C4-2B (cell line): ENCODE measurements at regions not wholly inside any gene's neighbourhood (a gene's known extent, or its start where the extent isn't known, plus 50 kb on each side); places are given as distances from the start of the nearest gene placed in this dataset.

ENCODE experiments used
- H3K27ac ChIP-seq: fragments of 450-650 bp; 2 replicates; pipeline ENCODE4 v1.5.1; 2017
- ZFX ChIP-seq: fragments of 450-650 bp; IDR thresholded peaks from 2 replicates; pipeline ENCODE4 v1.6.1; 2017
- TF ChIP-seq, protein P1 (sequence below): fragments of 450-650 bp; conservative IDR thresholded peaks from 2 replicates; pipeline ENCODE4 v1.5.1; 2017; ENCODE audit warnings: mild to moderate bottlenecking

DNA sequence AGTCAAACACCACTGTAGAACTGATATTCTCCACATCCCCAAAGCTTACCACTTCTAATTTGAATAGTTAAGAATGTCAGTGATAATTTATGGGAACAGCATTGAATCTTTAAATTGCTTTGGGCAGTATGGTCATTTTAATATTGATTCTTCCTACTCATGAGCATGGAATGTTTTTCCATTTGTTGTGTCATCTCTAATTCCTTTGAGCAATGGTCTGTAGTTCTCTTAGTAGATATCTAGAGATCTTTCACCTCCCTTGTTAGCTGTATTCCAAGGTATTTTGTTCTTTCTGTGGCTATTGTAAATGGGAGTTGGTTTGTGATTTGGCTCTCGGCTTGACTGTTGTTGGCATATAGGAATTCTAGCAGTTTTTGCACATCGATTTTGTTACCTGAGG lies 1341.8 kb upstream of the CDH9 start:
- TF ChIP-seq ZFX: no peak
- TF ChIP-seq, protein P1, sequence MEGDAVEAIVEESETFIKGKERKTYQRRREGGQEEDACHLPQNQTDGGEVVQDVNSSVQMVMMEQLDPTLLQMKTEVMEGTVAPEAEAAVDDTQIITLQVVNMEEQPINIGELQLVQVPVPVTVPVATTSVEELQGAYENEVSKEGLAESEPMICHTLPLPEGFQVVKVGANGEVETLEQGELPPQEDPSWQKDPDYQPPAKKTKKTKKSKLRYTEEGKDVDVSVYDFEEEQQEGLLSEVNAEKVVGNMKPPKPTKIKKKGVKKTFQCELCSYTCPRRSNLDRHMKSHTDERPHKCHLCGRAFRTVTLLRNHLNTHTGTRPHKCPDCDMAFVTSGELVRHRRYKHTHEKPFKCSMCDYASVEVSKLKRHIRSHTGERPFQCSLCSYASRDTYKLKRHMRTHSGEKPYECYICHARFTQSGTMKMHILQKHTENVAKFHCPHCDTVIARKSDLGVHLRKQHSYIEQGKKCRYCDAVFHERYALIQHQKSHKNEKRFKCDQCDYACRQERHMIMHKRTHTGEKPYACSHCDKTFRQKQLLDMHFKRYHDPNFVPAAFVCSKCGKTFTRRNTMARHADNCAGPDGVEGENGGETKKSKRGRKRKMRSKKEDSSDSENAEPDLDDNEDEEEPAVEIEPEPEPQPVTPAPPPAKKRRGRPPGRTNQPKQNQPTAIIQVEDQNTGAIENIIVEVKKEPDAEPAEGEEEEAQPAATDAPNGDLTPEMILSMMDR: no peak
- no peak overlapping the region for H3K27ac ChIP-seq

DNA sequence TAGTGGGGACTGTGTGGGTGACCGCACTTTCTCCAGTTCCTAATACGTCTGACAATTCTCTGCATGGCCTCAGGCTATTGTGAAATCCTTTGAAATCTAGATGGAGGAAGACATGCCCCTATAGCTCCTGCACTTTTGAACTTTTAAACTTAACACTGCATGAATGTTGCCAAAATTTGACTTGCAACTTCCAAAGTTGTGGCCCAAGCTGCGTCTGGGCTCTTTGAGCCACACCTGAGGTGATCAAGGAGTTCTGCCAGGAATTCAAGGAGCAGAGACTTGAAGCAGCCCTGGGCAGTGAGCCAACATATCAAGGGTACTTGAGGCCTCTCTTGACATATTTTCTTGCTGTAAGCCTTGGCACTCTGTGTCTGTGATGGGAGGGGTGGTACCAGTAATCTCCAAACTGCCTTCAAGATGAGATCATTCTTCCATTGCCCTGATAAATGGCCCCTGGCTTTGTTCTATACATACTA lies 1336.1 kb upstream of the CDH9 start:
- no peak overlapping the region for H3K27ac ChIP-seq
- TF ChIP-seq, protein P1: no peak
- no peak for TF ChIP-seq ZFX

DNA sequence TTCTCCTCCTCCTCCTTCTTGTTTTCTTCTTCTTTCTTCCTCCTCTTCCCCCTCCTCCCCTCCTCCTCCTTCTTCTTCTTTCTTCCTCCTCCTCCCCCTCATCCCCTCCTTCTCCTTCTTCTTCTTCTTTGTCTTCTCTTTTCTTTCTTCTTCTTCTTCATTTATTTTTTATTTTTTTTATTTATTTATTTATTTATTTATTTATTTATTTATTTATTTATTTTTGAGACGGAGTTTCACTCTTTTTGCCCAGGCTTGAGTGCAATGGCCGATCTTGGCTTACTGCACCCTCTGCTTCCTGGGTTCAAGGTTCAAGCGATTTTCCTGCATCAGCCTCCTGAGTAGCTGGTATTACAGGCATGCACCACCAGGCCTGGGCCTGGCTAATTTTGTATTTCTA lies 1332.5 kb upstream of the CDH9 start:
- TF ChIP-seq ZFX: no peak
- TF ChIP-seq, protein P1: no peak
- no peak overlapping the region for H3K27ac ChIP-seq

DNA sequence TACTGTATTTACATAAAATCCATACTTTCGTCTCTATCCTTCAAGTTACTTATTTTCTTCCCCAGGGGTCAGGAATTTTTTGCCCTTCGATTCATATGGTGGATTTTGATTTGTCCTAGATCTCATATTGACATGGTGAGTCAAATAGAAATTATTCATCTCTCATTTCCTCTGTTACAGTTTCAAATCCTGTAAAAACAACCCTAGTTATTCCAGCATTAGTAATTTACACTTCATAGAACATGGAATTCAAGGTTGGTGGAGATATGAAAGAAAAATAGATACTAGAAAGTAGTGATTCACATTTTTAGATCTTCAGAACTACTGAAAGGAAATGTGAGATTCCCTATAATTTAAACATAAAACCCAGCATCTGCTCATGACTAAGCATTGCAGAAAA lies 1331.0 kb upstream of the CDH9 start:
- no peak for TF ChIP-seq ZFX
- TF ChIP-seq, protein P1: no peak
- H3K27ac ChIP-seq: no peak overlapping the region

DNA sequence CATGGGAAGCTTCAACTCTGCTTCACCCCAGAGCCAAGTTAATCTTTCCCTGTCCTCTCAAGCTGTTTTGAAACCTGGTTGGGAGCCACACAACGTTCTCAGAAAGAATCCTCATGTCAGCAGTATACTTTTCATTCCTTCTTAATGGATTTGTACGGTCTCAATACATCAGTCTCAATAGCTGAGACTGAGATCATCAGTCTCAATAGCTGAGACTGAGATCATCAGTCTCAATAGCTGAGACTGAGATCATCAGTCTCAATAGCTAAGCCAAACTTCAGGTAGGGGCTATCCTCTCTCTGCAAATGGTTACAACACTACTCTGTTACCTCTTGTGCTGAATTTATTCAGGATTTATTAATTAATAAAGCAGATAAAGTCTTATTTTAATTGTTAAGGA lies 1317.4 kb upstream of the CDH9 start:
- no peak overlapping the region for H3K27ac ChIP-seq
- TF ChIP-seq ZFX: no peak
- TF ChIP-seq, protein P1: no peak

DNA sequence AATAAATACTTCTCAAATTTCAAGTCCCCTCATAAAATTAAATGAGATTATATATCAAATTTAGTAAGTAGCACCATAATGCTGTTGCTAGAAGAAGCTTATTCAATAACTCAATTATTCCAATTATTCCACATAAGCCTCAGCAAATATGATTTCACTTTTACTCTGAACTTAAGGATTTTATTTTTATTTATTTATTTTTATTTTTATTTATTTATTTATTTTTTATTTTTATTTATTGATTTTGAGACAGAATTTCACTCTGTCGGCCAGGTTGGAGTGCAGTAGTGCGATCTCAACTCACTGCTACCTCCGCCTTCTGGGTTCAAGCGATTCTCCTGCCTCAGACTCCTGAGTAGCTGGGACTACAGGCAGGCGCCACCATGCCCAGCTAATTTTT lies 1308.3 kb upstream of the CDH9 start:
- TF ChIP-seq ZFX: no peak
- TF ChIP-seq, protein P1: no peak
- H3K27ac ChIP-seq: no peak overlapping the region

DNA sequence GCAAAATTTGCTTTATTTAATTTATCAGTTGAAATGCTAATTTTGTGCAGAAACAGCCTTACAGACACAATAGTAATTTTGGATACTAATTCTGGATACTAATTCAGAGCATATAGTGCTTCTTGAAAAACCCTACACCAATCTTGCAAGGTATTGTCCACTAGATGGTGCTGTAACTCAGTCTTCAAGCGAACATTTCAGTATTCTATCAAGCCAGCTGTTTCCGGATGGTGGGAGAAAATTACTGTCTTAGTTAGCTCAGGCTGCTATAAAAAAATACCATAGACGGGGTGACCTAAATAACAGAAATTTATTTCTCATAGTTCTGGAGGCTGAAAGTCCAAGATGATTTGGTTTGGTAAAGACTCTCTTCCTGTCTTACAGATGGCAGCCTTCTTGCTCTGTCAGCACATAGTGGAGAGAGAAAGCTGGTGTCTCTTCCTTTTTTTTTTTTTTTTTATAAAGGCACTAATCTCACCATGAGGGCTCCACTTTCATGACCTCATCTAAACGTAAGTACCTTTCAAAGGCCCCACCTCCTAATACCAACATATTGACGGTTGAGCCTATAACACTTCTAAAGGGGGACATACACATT lies 1306.5 kb upstream of the CDH9 start:
- TF ChIP-seq ZFX: no peak
- TF ChIP-seq, protein P1: peak; percentile 72
- no peak overlapping the region for H3K27ac ChIP-seq
